Posterior vena cava (tissue), 2 donors: ENCODE measurements at regions not wholly inside any gene's neighbourhood (a gene's known extent, or its start where the extent isn't known, plus 50 kb on each side); places are given as distances from the start of the nearest gene placed in this dataset.
A peak's percentile ranks its signal among the peaks of the same experiment; 100 is the strongest.
"Not testable (repeated sequence)": the region's sequence is repeated elsewhere in the genome, so short reads cannot be mapped to it uniquely, and the experiment has no call there.

Experiments
- DNase-seq: peaks from one replicate; pipeline ENCODE4 v3.0.0-alpha.2; 2020; ENCODE audit warnings: low spot score
- intact Hi-C, 2 donors: fragments of 100-400 bp; cut with DNase I; formaldehyde crosslinking; loops; one replicate each; pipeline versions ENCODE4 v1.14.1 to v1.14.2; 2022 to 2023
- donor health status: DM: yes; HTN: yes; CAD: no.
- donor health status: DM: yes; HTN: yes; CAD: no.

- intact Hi-C loops, result no loop called here
- DNase-seq, result no peak
Observed at GRCh38 chr2:19649142-19649541, 252.6 kb downstream of the TTC32 start.

GRCh38 chr2:19648583-19648982 lies 253.2 kb downstream of the TTC32 start:
- peak; percentile 88 for DNase-seq
- intact Hi-C loops, result no loop called here

- no peak for DNase-seq
- intact Hi-C loops, result no loop called here
Observed at GRCh38 chr2:19646987-19647386, 254.8 kb downstream of the TTC32 start.

DNA sequence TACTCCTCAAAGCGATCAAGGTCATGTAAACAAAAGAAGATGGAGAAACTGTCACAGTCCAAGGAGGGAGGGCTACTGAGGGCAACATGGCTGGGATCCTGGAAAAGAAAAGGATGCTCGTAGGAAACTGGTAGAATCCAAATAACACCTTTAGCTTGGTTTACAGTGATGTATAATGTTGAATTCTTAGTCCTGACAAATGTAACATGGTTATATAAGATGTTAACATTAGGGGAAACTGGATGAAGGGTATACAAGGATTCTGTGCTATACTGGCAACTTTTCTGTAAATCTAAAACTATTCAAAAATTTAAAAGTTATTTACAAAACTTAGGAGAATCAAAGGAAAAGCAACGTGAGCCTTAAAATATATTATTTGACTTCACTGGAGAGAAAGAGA lies 257.0 kb downstream of the TTC32 start:
- intact Hi-C loops, result no loop called here
- no peak for DNase-seq

DNA sequence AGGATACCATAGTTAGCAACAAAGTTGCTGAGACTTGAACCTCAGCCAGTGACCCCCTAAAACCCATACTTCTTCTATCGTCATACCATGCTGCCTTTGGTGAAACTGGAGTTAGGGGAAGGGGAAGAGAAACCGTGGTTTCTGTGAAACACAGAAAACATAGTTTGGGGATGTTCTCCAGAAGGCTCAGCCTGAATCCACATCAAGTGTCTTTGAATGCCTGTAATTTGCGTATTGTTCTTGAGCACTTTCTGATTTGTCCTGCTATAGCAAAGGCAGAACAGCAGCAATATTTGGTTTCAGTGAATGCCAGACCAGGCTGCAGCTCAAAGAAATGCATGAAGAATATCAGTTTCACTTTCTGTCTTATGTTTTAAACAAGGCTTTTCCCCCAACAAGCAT lies 258.7 kb downstream of the TTC32 start:
- no peak for DNase-seq
- intact Hi-C loops, result no loop called here

DNA sequence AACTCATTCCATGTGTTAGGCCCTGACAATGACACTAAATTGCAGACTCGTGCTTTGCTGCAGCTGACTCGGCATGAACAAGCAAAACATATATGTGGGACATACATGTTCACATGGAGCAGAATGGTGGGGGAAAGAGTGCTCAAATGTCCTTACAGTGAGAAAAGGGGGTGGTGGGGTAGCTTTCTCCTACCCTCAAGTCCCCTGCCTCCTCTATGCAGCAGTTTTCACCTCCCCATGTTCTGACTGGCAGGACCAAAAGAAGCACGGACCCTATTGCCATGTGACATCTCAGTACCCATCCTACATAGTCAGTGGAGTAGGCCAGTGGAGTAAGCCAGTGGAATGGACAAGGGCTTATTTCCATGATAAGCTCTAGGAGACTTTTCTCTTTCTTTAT lies 259.3 kb downstream of the TTC32 start:
- intact Hi-C loops, result no loop called here

GRCh38 chr2:19635951-19636510 lies 265.8 kb downstream of the TTC32 start:
- intact Hi-C loops, result no loop called here
- DNase-seq, result no peak

More for the DNA sequence above, 259.3 kb downstream of the TTC32 start:
- DNase-seq, result no peak

GRCh38 chr2:19632403-19632991 lies 269.3 kb downstream of the TTC32 start:
- DNase-seq, result no peak
- intact Hi-C loops, result no loop called here

GRCh38 chr2:19631871-19632270 lies 269.9 kb downstream of the TTC32 start:
- intact Hi-C loops, result no loop called here
- no peak for DNase-seq

DNA sequence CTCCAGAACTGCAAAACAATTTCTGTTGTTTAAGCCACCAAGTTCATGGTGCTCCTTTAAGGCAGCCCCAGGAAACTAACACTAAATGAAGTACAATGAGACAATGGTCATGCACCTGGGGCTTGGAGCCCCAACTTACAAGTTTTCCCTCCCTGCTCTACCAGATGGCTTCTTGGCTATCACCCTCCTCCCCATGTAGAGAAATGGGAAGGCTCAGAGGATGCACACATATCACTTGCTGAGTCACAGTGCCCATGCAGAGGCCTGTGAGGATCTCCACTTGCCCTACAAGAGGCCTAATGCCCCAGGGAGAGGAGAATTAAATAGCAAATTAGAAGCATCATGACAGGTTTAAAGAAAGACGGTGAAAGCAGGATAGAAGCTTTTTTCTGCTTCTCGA lies 270.9 kb downstream of the TTC32 start:
- no peak for DNase-seq
- intact Hi-C loops, result no loop called here

- no peak for DNase-seq
- intact Hi-C loops, result no loop called here
Observed at GRCh38 chr2:19627359-19627758, 268.9 kb upstream of the OSR1 start.

DNA sequence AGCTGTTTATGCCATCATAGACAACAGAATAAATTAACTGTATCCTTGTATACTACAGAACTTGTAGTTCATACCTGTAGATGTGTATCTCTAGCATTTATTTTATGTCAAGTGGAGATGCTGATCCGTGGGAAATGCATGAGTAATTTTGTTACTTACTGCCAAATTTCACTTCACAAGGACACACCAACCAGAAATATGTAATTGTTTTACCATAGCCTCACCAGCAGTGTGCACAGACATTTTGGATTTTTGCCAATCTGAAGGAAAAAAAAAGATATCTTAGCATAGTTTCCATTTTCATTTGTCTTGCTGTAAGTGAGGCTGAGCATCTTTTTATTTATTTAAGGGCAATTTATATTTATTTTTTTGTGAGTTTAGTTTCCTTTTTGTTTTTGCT lies 265.1 kb upstream of the OSR1 start:
- intact Hi-C loops, result no loop called here

GRCh38 chr2:19617257-19617848 lies 258.9 kb upstream of the OSR1 start:
- intact Hi-C loops, result no loop called here

More for the DNA sequence above, 265.1 kb upstream of the OSR1 start:
- DNase-seq, result no peak

GRCh38 chr2:19615402-19615801 lies 257.0 kb upstream of the OSR1 start:
- DNase-seq, intact Hi-C loops: not testable (repeated sequence)

More at GRCh38 chr2:19617257-19617848, 258.9 kb upstream of the OSR1 start:
- no peak for DNase-seq

GRCh38 chr2:19614066-19614465 lies 255.6 kb upstream of the OSR1 start:
- intact Hi-C loops, result no loop called here
- no peak for DNase-seq

GRCh38 chr2:19611491-19612332 lies 253.3 kb upstream of the OSR1 start:
- no peak for DNase-seq
- intact Hi-C loops, result no loop called here

- intact Hi-C loops, result loop anchor here in 1 of 2 donors (5.0 kb wide), 1 partner anchor 1008 kb away; no protein-coding TSS in a partner anchor
- no peak for DNase-seq
Observed at GRCh38 chr2:19609266-19609665, 250.8 kb upstream of the OSR1 start.

- no peak for DNase-seq
- intact Hi-C loops, result loop anchor here in 1 of 2 donors (5.0 kb wide), 1 partner anchor 1009 kb away; no protein-coding TSS in a partner anchor
Observed at GRCh38 chr2:19607931-19608771, 249.7 kb upstream of the OSR1 start.

GRCh38 chr2:19607400-19607799 lies 249.0 kb upstream of the OSR1 start:
- DNase-seq, result no peak
- intact Hi-C loops, result loop anchor here in 1 of 2 donors (5.0 kb wide), 1 partner anchor 1010 kb away; no protein-coding TSS in a partner anchor
